ENCODE measurements at regions not wholly inside any gene's neighbourhood (a gene's known extent, or its start where the extent isn't known, plus 50 kb on each side); places are given as distances from the start of the nearest gene placed in this dataset.
"Not testable (repeated sequence)": the region's sequence is repeated elsewhere in the genome, so short reads cannot be mapped to it uniquely, and the experiment has no call there.

DNA sequence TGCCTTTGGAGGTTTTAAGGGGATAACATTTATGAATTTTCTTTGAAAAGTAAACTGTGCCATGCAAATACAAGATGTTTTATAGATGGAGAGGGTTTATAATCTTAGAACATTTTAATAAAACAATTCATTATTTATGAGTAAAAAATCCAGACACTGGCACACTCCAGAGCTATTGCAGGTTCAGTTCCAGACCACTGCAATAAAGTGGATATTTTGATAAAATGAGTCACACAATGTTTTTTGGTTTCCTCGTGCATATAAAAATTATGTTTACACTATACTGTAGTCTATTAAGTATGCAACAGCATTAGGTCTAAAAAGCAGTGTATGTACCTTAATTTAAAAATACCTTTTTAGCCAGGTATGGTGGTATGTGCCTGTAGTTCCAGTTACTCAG is 146.2 kb upstream of the ZBED5 start:
- no peak for DNase-seq (ENCODE audit: low read depth)

DNA sequence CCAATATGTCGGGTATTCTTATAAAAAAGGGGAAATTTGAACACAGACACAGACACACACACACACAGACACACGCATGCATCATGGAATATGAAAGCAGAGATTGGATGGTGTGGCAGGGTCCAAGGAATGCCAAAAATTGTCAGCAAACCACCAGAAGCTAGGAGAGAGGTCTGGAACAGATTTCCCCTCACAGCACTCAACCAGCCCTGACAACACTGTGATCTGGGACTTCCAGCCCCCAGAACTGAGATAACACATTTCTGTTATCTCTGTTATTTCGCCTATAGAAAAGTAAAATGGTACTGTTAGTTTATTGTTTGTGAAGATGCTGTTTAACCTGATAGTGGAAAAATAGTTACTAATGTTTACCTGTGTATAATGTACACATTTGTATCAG is 145.4 kb upstream of the ZBED5 start:
- no peak for DNase-seq (ENCODE audit: low read depth)

GRCh38 chr11:11000579-11001283 is 142.9 kb upstream of the ZBED5 start:
- no peak for DNase-seq (ENCODE audit: low read depth)

DNA sequence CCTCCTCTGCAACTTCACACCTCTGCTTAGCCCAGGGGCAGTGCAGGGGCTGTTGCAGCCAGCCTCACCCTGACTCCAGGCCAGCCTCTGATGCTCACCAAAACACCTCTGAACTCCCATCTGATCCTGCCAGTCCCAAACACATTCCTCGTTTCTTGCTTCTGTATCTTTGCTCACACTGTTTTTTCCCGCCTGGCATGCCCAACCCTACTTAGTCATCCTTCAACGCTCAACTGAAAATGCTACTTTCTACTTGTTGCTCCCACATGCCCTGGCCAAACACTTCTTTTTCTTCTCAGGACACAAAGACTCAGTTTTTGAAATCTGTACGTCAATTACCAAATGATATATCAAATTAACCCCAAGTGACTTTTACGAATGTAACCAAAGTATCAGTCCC is 140.8 kb upstream of the ZBED5 start:
- DNase-seq (ENCODE audit: low read depth) = no peak

DNA sequence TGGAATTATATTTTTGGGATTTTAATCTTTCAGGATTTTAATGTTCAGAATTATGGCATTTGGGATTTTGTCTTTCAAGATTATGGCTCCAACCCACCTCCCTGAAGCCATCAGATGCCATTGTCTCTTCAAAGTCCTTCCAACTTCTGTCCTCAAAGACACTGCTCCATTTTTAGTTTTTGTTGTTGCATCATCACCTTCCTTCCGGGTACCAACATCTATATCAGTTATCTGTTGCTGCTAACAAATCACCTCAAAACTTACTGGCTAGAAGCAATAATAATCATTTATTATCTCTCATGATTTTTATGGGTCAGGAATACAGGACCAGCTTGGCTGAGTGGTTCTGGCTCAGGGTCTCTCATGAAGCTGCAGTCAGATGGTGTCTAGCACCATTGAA is 138.8 kb upstream of the ZBED5 start:
- no peak for DNase-seq (ENCODE audit: low read depth)

- DNase-seq (ENCODE audit: low read depth) = no peak
These were observed 135.8 kb upstream of the ZBED5 start for GRCh38 chr11:10993640-10994039.

DNA sequence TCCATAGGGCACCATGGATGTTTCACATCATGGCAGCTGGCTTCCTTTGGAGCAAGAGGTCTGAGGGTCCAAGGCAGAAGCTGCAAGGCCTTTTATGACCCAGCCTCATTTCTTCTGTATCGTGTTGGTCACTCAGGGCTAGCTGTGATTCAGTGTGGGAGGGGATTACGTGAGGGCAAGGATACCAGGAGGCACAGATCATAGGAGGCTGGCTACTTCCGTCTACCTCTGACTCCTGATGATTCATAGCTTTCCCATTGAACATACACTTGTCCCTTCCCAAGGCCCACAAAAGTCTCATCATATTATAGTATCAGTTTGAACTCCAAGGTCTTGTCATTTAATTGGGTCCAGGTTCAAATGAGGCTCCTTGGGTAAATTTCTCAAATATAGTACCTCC is 135.3 kb upstream of the ZBED5 start:
- DNase-seq (ENCODE audit: low read depth) = no peak

DNA sequence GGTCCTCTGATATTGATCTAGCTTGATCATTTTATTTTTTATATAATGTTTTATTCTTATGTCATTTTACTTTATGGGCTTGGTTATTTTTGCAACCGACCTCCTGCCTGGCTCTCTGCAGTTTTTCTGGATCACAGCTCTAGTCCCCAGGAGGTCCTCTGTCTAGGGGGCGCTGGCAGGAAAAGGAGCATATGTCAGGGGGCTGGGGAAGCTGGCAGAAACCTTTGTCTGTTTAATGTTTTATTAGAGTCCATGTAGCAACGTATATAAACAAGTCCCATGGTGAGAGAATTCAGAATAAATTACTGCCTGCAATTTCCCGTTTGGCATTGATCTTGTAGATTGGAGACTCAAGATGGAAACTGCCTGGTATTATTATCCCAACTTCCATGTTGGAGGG is 133.5 kb upstream of the ZBED5 start:
- DNase-seq (ENCODE audit: low read depth) = no peak

DNA sequence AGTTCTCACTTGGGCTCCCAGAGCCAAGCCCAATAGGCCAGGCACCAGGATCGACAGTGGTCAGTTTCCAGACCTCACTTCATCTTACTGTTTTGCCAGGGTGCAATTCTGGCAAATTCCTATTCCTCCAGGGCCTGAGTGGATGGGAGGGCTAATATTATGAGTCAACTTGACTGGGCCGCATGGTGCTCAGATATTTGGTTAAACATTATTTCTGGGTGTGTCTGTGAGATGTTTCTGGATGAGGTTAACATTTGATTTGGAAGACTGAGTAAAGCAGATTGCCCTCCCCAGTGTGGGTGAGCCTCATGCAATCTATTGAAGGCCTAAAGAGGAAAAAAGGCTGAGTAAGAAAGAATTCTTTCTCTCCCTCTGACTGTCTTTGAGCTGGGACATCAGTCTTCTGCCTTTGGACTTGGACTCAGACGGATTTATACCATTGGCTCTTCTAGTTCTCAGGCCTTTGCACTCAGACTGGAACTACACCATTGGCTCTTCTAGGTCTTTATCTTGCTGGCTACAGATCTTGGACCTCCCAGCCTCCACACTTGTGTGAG is 132.9 kb upstream of the ZBED5 start:
- no peak for DNase-seq (ENCODE audit: low read depth)

DNA sequence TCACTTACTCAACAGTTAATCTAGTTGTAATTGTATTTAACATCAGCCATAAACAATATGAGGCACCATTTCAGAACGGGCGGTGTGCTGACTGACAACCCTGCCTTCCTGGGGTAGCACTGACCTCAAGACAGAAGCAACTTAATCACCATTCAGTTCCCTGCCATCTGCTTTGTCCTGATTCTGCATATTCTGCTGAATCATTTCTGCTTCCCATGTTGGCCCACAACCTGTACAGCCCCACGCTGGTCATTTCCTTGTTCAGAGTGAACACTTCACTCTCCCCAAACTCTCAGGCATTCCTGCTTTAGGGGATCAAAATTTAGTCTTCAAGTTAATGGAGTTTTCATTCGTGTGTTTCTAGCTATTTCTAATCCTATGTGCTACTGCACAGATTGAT is 132.3 kb upstream of the ZBED5 start:
- DNase-seq (ENCODE audit: low read depth) = no peak

- no peak for DNase-seq (ENCODE audit: low read depth)
These were observed 128.2 kb upstream of the ZBED5 start for GRCh38 chr11:10986006-10986405.

DNA sequence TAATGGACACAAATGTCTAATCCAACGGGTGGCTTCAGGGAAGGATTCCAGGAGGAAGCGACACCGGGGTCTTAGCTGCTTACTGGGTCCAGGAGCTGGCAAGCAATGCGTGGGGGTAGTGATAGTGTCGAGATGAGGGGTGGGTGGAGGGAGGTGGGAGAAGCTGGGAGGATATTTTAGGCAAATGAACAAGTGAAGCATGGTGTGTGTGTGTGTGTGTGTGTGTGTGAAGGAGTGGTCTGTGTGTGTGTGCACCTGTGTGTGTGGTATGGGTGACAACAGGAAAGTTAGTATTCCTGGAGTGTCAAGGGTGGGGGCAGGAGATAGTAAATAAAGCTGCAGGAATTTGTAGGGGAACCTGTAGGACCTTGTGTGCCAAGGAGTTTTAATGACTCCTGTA is 126.9 kb upstream of the ZBED5 start:
- no peak for DNase-seq (ENCODE audit: low read depth)

DNA sequence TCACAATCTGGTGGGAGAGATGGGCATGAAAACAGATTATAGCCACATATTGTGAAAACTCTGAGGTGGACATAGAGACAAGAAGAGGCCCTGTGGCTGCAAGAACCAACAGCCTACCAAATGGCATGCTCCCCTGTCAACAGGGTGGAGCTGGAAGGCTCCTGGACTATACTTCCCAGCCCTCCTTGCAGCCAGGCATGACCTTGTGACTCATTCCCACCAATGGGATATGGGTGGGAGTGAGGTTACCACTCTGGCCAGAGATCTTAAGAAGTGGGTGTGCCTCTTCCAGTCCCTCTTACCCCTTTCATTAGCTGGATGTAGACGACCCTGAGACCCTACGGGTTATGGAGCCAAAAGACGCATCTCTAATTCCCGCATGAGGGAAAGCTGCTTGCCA is 126.4 kb upstream of the ZBED5 start:
- DNase-seq (ENCODE audit: low read depth) = no peak

DNA sequence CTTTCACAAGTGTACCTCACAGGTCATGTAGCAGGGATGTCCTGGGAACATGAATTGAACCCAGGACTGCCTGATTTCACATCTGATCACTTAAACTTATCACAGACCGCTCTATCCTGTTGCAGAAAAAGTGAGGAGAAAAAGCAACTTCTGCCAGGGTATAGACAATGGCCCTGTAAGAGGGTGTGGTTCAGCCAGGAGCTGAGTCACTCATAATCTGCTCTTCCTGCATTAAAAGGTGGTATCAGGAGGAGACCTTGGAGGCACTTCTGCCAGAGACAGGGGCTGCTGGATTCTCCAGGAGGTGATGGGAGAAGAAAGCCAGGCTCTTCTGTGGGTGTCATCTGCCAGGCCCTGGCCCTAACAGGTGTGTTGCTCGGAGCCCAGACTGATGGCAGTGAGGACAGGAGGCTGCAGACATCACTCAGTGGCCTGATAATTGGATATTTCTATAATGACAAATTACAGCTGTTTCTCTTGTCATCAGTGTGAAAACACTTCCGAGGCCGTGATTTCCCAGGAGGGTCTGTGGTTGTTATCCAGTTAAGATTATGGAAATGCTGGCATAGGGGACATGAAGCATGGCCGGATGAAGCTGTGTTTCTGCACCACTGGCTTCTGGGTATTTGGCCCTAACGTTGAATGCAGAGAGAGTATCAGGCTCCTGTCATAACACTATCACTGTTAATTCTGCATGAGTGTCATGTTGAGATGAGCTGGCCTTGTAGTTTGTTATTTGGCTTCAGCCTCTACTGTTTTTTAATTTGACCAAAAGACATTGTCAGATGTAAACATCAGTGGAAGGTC is 125.1 kb upstream of the ZBED5 start:
- DNase-seq (ENCODE audit: low read depth) = no peak

- no peak for DNase-seq (ENCODE audit: low read depth)
These were observed 121.7 kb upstream of the ZBED5 start for GRCh38 chr11:10979529-10979928.

GRCh38 chr11:10978198-10978597 is 120.3 kb upstream of the ZBED5 start:
- DNase-seq (ENCODE audit: low read depth) = no peak

DNA sequence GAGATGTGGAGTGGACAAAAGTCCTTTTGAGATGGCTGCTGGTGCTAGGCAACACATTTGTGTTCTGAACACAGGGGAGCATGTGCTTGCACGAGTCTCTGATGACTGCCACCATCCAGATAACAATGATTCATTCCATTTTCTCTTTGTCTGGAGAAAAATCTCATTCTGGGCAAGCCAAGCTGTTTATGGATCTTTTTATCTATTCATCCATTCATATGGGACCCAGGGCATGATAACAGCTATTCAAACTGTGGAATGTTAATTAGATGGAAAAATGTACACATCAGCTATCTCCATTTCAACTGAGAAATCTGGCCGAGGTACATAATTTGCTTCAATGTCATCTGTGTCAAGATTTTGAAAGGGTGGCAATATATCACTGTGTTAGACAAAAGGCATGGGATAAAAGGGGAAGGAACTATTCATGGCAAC is 117.5 kb upstream of the ZBED5 start:
- no peak for DNase-seq (ENCODE audit: low read depth)

- no peak for DNase-seq (ENCODE audit: low read depth)
These were observed 115.6 kb upstream of the ZBED5 start for GRCh38 chr11:10973416-10973815.

DNA sequence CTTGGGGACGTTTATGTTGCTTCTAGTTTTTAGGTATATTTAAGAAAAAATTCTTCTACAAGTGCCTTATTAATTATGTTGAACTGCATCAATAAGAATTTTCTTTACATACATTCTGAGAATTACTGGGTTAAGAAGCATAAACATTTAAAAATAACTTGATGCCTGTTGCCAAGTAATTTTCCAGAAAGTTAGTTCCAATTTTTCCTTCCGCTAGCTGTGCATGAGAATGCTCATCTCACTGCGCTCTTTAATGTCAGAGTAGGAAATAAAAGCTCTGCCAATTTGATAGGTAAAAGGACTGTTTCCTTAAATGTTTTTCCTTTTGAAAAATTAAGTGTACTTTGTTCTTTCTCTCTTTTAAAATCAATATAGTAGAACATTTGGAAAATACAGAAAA is 113.1 kb upstream of the ZBED5 start:
- DNase-seq (ENCODE audit: low read depth) = no peak

DNA sequence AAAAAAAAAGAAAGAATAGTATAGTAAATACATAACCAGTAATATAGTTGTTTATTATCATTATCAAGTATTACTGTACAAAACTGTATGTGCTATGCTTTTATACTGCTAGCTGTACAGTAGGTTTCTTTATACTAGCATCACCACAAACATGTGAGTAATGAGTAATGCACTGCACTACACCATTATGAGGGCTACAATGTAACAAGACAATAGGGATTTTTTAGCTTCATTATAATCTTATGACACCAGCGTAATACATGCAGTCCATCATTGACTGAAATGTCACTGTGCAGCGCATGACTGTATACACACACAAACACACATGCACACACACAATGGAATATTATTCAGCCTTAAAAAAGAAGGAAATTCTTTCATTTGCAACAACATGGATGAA is 111.5 kb upstream of the ZBED5 start:
- no peak for DNase-seq (ENCODE audit: low read depth)

DNA sequence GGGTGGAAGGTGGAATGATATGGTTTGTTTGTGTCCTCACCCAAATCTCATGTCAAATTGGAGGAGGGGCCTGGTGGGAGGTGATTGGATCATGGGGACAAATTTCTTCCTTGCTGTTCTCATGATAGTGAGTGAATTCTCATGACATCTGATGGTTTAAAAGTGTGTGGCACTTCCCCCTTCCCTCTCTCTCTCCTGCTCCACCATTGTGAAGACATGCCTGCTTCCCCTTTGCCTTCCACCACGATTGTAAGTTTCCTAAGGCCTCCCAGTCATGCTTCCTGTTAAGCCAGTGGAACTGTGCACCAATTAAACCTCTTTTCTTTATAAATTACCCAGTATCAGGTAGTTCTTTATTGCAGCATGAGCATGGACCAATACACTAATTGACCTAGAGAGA is 99.0 kb upstream of the ZBED5 start:
- not testable (repeated sequence) for DNase-seq (ENCODE audit: low read depth)

DNA sequence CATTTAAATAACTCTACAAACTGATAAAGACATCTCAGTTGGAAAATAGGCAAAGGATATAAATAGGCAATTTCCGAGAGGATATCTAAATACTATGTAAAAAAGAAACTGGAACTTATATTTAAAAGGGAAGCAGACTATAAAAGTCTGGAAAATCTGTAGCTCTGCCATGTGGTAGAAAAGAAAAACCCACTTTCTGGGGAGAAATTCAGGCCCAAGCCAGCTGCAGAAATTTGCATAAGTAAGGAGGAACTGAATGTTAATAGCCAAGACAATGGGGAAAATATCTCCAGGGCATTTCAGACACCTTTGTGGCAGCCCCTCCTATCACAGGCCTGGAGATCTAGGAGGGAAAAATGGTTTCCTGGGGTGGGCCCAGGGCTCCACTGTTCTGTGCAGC is 97.8 kb upstream of the ZBED5 start:
- DNase-seq (ENCODE audit: low read depth) = no peak

GRCh38 chr11:10954184-10954583 is 96.3 kb upstream of the ZBED5 start:
- no peak for DNase-seq (ENCODE audit: low read depth)

GRCh38 chr11:10952872-10953271 is 95.0 kb upstream of the ZBED5 start:
- no peak for DNase-seq (ENCODE audit: low read depth)
